Colonic mucosa (tissue), 4 donors: ENCODE measurements at regions not wholly inside any gene's neighbourhood (a gene's known extent, or its start where the extent isn't known, plus 50 kb on each side); places are given as distances from the start of the nearest gene placed in this dataset.
"Not testable (repeated sequence)": the region's sequence is repeated elsewhere in the genome, so short reads cannot be mapped to it uniquely, and the experiment has no call there.

ENCODE experiments used
- DNase-seq: peaks from one replicate; pipeline ENCODE4 v3.0.0-alpha.2; 2020
- H3K27ac ChIP-seq: fragments of 200-600 bp; one replicate; pipeline ENCODE4 v1.8.0; 2021
- H3K27me3 ChIP-seq: fragments of 200-600 bp; one replicate; pipeline ENCODE4 v1.8.0; 2021
- H3K36me3 ChIP-seq: fragments of 200-600 bp; one replicate; pipeline ENCODE4 v1.8.0; 2021
- H3K4me1 ChIP-seq: fragments of 200-600 bp; one replicate; pipeline ENCODE4 v1.8.0; 2021; ENCODE audit warnings: mild to moderate bottlenecking
- H3K4me3 ChIP-seq: fragments of 200-600 bp; one replicate; pipeline ENCODE4 v1.8.0; 2021
- H3K9ac ChIP-seq, 2 donors: one replicate each; pipeline ENCODE4 v1.7.0; 2013; ENCODE audit warnings: control low read depth in 2 of 2, low read depth in 2 of 2, low read length in 2 of 2
- H3K9me3 ChIP-seq: fragments of 200-600 bp; one replicate; pipeline ENCODE4 v1.8.0; 2021
- intact Hi-C: fragments of 100-400 bp; cut with DNase I; formaldehyde crosslinking; loops from one replicate; pipeline ENCODE4 v1.14.1; 2022
- TF ChIP-seq, protein P1 (sequence below): fragments of 200-600 bp; IDR thresholded peaks from one replicate; pipeline ENCODE4 v1.8.0; 2022; ENCODE audit warnings: antibody characterized with exemption, mild to moderate bottlenecking
- donor health status: healthy.
- donor health status: DM: no; HTN: no; CAD: no.
- donor health status: DM: no; HTN: no; CAD: no.

DNA sequence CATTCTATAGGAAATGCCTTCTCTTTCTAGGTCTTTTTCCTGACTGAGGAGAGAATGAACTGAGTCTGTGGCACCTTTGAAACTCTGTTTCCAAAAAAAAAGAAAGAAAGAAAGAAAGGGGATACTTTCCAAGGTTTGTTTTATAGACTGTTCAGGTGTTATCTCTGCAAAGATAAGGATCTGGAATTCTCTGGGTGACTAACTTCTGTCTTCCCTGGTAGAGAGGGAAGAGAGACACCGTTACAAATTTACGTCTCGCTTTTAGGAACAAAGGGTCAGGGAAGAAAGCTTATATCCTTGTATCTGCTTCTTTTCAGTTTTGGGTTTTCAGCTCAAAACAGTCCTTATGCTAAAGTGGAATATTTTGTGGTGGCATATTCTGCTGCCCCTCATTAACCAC, 314.1 kb downstream of the RAPGEF2 start:
- TF ChIP-seq, protein P1, sequence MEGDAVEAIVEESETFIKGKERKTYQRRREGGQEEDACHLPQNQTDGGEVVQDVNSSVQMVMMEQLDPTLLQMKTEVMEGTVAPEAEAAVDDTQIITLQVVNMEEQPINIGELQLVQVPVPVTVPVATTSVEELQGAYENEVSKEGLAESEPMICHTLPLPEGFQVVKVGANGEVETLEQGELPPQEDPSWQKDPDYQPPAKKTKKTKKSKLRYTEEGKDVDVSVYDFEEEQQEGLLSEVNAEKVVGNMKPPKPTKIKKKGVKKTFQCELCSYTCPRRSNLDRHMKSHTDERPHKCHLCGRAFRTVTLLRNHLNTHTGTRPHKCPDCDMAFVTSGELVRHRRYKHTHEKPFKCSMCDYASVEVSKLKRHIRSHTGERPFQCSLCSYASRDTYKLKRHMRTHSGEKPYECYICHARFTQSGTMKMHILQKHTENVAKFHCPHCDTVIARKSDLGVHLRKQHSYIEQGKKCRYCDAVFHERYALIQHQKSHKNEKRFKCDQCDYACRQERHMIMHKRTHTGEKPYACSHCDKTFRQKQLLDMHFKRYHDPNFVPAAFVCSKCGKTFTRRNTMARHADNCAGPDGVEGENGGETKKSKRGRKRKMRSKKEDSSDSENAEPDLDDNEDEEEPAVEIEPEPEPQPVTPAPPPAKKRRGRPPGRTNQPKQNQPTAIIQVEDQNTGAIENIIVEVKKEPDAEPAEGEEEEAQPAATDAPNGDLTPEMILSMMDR = no peak
- H3K27me3 ChIP-seq = no peaks in the 10 kb centered on the region
- H3K9ac ChIP-seq = no peak overlapping the region
- H3K36me3 ChIP-seq = no peaks in the 10 kb centered on the region
- no peak overlapping the region for H3K27ac ChIP-seq
- no peaks in the 10 kb centered on the region for H3K9me3 ChIP-seq
- no peaks in the 10 kb centered on the region for H3K4me1 ChIP-seq
- intact Hi-C loops = no loop called here
- DNase-seq = no peak
- H3K4me3 ChIP-seq = no peak overlapping the region

- Histone ChIP-seq H3K27me3 (no peaks in the 10 kb centered on the region), H3K4me3 (no peak overlapping the region), H3K9me3 (no peaks in the 10 kb centered on the region), H3K27ac (no peak overlapping the region), H3K36me3 (no peaks in the 10 kb centered on the region), H3K4me1 (no peaks in the 10 kb centered on the region), H3K9ac (no peak overlapping the region)
- intact Hi-C loops = no loop called here
- DNase-seq = no peak
- TF ChIP-seq, protein P1 = no peak
These were observed 317.5 kb downstream of the RAPGEF2 start for GRCh38 chr4:159420162-159421057.

- H3K27me3 ChIP-seq, H3K9ac ChIP-seq, H3K27ac ChIP-seq, intact Hi-C loops, DNase-seq, H3K36me3 ChIP-seq, H3K4me1 ChIP-seq, H3K4me3 ChIP-seq, H3K9me3 ChIP-seq: not testable (repeated sequence)
These were observed 318.2 kb downstream of the RAPGEF2 start for GRCh38 chr4:159421058-159421419.

GRCh38 chr4:159422019-159422418, 319.1 kb downstream of the RAPGEF2 start:
- no peaks in the 10 kb centered on the region for H3K9me3 ChIP-seq
- no peaks in the 10 kb centered on the region for H3K36me3 ChIP-seq
- H3K9ac ChIP-seq = no peak overlapping the region
- H3K4me3 ChIP-seq = no peak overlapping the region
- TF ChIP-seq, protein P1 = no peak
- no peak for DNase-seq
- H3K27me3 ChIP-seq = no peaks in the 10 kb centered on the region
- intact Hi-C loops = no loop called here
- no peak overlapping the region for H3K27ac ChIP-seq
- no peaks in the 10 kb centered on the region for H3K4me1 ChIP-seq

GRCh38 chr4:159422626-159423025, 319.7 kb downstream of the RAPGEF2 start:
- TF ChIP-seq, protein P1 = no peak
- Histone ChIP-seq H3K9ac (no peak overlapping the region), H3K36me3 (no peaks in the 10 kb centered on the region), H3K4me1 (no peaks in the 10 kb centered on the region), H3K27ac (no peak overlapping the region), H3K27me3 (no peaks in the 10 kb centered on the region), H3K9me3 (no peaks in the 10 kb centered on the region), H3K4me3 (no peak overlapping the region)
- intact Hi-C loops = no loop called here
- no peak for DNase-seq

- H3K4me1 ChIP-seq = no peaks in the 10 kb centered on the region
- H3K9ac ChIP-seq = no peak overlapping the region
- no peak overlapping the region for H3K4me3 ChIP-seq
- H3K9me3 ChIP-seq = no peaks in the 10 kb centered on the region
- intact Hi-C loops = no loop called here
- no peaks in the 10 kb centered on the region for H3K27me3 ChIP-seq
- TF ChIP-seq, protein P1 = no peak
- H3K27ac ChIP-seq = no peak overlapping the region
- H3K36me3 ChIP-seq = no peaks in the 10 kb centered on the region
- no peak for DNase-seq
These were observed 322.9 kb downstream of the RAPGEF2 start for GRCh38 chr4:159425737-159426305.
